Transverse colon (tissue), 4 donors: ENCODE measurements at regions not wholly inside any gene's neighbourhood (a gene's known extent, or its start where the extent isn't known, plus 50 kb on each side); places are given as distances from the start of the nearest gene placed in this dataset.

Source experiments
- DNase-seq: peaks from one replicate; pipeline ENCODE4 v3.0.0-alpha.2; 2019
- H3K27ac ChIP-seq, 4 donors: fragments of 200-600 bp; sonication (generic); 2 replicates each; pipeline ENCODE4 v1.5.1; 2016 to 2018; ENCODE audit warnings: inconsistent platforms in 4 of 4
- H3K27me3 ChIP-seq: fragments of 200-600 bp; sonication (generic); 2 replicates; pipeline ENCODE4 v1.5.1; 2017; ENCODE audit warnings: inconsistent platforms
- H3K36me3 ChIP-seq, 4 donors: fragments of 200-600 bp; sonication (generic); 2 replicates each; pipeline ENCODE4 v1.5.1; 2017 to 2019; ENCODE audit warnings: inconsistent platforms in 4 of 4
- H3K4me1 ChIP-seq, 4 donors: fragments of 200-600 bp; sonication (generic); 2 replicates each; pipeline ENCODE4 v1.5.1; 2017 to 2020; ENCODE audit warnings: inconsistent platforms in 4 of 4
- H3K4me3 ChIP-seq, 4 donors: fragments of 200-600 bp; sonication (generic); 1 replicate in 1 of 4; 2 replicates in 3 of 4; pipeline versions ENCODE4 v1.5.1 to v1.6.1; 2017 to 2019; ENCODE audit warnings: inconsistent platforms in 4 of 4
- H3K9me3 ChIP-seq, 2 donors: fragments of 200-600 bp; sonication (generic); 2 replicates each; pipeline ENCODE4 v1.5.1; 2017 to 2019; ENCODE audit warnings: inconsistent platforms in 2 of 2
- CTCF ChIP-seq, 5 experiments: fragments of 200-600 bp in 3 of 5; fragments of 450-650 bp in 2 of 5; sonication (generic) in 3 of 5; IDR thresholded peaks; 1 replicate in 2 of 5; 2 replicates in 3 of 5; pipeline ENCODE4 v1.5.1; 2016 to 2017; ENCODE audit warnings: antibody characterized with exemption in 5 of 5, inconsistent platforms in 3 of 5, mild to moderate bottlenecking in 2 of 5, moderate library complexity in 1 of 5
- EP300 ChIP-seq: sonication (generic); formaldehyde crosslinking; IDR thresholded peaks from one replicate; pipeline ENCODE4 v1.6.1; 2017; ENCODE audit warnings: antibody characterized with exemption, low read depth
- POLR2A ChIP-seq: fragments of 450-650 bp; IDR thresholded peaks from one replicate; pipeline ENCODE4 v1.6.1; 2016; ENCODE audit warnings: antibody characterized with exemption, mild to moderate bottlenecking, moderate library complexity
- POLR2AphosphoS5 ChIP-seq, 3 donors: sonication (generic); formaldehyde crosslinking; IDR thresholded peaks; one replicate each; pipeline ENCODE4 v1.6.1; 2016; ENCODE audit warnings: antibody characterized with exemption in 3 of 3
- WGBS, 2 donors: methylation state at CpG; one replicate each; pipeline ENCODE4 v1.1.5; 2018; ENCODE audit warnings: low coverage in 1 of 2; 5-methylcytosine and 5-hydroxymethylcytosine counted together
- in situ Hi-C, 4 donors: fragments of 200-750 bp; cut with MboI; loops; one replicate each; pipeline versions ENCODE4 v1.15.0 to v1.15.1; 2017; ENCODE audit warnings: low sequenced_read_pairs in 3 of 4, low pct_ligation_motif_present in 1 of 4, low pct_unique_long_range_greater_than_20kb in 1 of 4
- intact Hi-C: fragments of 100-400 bp; cut with DNase I; formaldehyde crosslinking; loops from one replicate; pipeline ENCODE4 v1.15.1; 2023; ENCODE audit warnings: low total_unique reads

GRCh38 chr6:149135809-149136208, 181.7 kb upstream of the TAB2 start:
- WGBS, 2 donors: 52 to 87% methylated on average over 3 of the region's 3 CpGs
- in situ Hi-C loops: no loop called here
- intact Hi-C loops: no loop called here
- H3K9me3 ChIP-seq: no peaks in the 10 kb centered on the region
- no peak for DNase-seq
- TF ChIP-seq POLR2AphosphoS5 (IDR thresholded peaks at IDR 0.05) (no peak), EP300 (no peak), POLR2A (no peak), CTCF (IDR thresholded peaks at IDR 0.05) (no peak)
- no peaks in the 10 kb centered on the region for H3K36me3 ChIP-seq
- no peak overlapping the region for H3K4me3 ChIP-seq
- no peaks in the 10 kb centered on the region for H3K27me3 ChIP-seq
- H3K27ac ChIP-seq: no peak overlapping the region
- peaks cover 0 to under 1% (median 0%) of the 10 kb centered on the region in 4 donors for H3K4me1 ChIP-seq

- intact Hi-C loops (no loop called here), in situ Hi-C loops (no loop called here)
- no peaks in the 10 kb centered on the region for H3K4me1 ChIP-seq
- H3K4me3 ChIP-seq: no peak overlapping the region
- no peaks in the 10 kb centered on the region for H3K9me3 ChIP-seq
- no peak overlapping the region for H3K27ac ChIP-seq
- H3K36me3 ChIP-seq: no peaks in the 10 kb centered on the region
- no peak for DNase-seq
- TF ChIP-seq POLR2AphosphoS5 (IDR thresholded peaks at IDR 0.05) (no peak), POLR2A (no peak), CTCF (IDR thresholded peaks at IDR 0.05) (no peak), EP300 (no peak)
- WGBS, 2 donors: 88 to 96% methylated on average over 5 of the region's 5 CpGs
- no peaks in the 10 kb centered on the region for H3K27me3 ChIP-seq
Measured at GRCh38 chr6:149136273-149136912, 181.1 kb upstream of the TAB2 start.

- H3K27ac ChIP-seq: no peak overlapping the region
- no peaks in the 10 kb centered on the region for H3K4me1 ChIP-seq
- H3K9me3 ChIP-seq: no peaks in the 10 kb centered on the region
- H3K4me3 ChIP-seq: no peak overlapping the region
- in situ Hi-C loops (no loop called here), intact Hi-C loops (no loop called here)
- no peak for DNase-seq
- WGBS, 2 donors: 88 to 100% methylated on average over 1 to 2 of the region's 2 CpGs
- H3K27me3 ChIP-seq: no peaks in the 10 kb centered on the region
- TF ChIP-seq EP300 (no peak), CTCF (IDR thresholded peaks at IDR 0.05) (no peak), POLR2A (no peak), POLR2AphosphoS5 (IDR thresholded peaks at IDR 0.05) (no peak)
- H3K36me3 ChIP-seq: no peaks in the 10 kb centered on the region
Measured at GRCh38 chr6:149136913-149137286, 180.6 kb upstream of the TAB2 start.

- in situ Hi-C loops (no loop called here), intact Hi-C loops (no loop called here)
- DNase-seq: no peak
- Histone ChIP-seq H3K4me1 (no peaks in the 10 kb centered on the region), H3K27me3 (no peaks in the 10 kb centered on the region), H3K9me3 (no peaks in the 10 kb centered on the region), H3K36me3 (no peaks in the 10 kb centered on the region), H3K4me3 (no peak overlapping the region), H3K27ac (no peak overlapping the region)
- TF ChIP-seq POLR2A (no peak), POLR2AphosphoS5 (IDR thresholded peaks at IDR 0.05) (no peak), EP300 (no peak), CTCF (IDR thresholded peaks at IDR 0.05) (no peak)
- WGBS, 2 donors: 23 to 92% methylated on average over 2 to 4 of the region's 4 CpGs
Measured at GRCh38 chr6:149137594-149137993, 179.9 kb upstream of the TAB2 start.
